OCI-LY3 (cell line): ENCODE measurements at regions not wholly inside any gene's neighbourhood (a gene's known extent, or its start where the extent isn't known, plus 50 kb on each side); places are given as distances from the start of the nearest gene placed in this dataset.

Experiments used
- EZH2phosphoT487 ChIP-seq: fragments of 200-600 bp; shearing (Covaris generic); IDR thresholded peaks from 2 replicates; pipeline ENCODE4 v1.6.1; 2018; ENCODE audit warnings: antibody characterized with exemption, mixed run types, low read depth
- TF ChIP-seq, protein P1 (sequence below): fragments of 200-600, 300-600 bp; sonication (generic); IDR thresholded peaks from 2 replicates; pipeline ENCODE4 v1.5.1; 2014; ENCODE audit warnings: antibody characterized with exemption, low read length, low read depth

DNA sequence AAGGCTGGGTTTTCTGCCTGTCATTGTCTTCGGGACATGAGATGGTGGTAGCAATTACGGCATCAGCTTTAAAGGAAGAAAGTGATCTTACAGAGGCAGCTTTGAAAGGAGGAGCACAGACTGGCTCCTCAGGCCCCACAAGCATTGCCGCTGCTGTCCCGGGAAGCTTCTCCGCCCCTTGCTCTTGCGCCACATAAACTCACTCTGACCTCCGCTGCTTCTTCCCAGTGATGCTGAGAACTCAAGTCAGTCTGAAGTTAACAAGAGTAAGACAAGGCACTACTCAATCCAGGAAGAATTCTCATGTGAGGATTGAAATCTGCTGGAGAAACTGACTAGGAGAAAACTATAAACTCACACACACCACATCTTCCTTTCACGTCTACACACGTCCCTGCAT lies 112.4 kb upstream of the RIOK3 start:
- TF ChIP-seq, protein P1, sequence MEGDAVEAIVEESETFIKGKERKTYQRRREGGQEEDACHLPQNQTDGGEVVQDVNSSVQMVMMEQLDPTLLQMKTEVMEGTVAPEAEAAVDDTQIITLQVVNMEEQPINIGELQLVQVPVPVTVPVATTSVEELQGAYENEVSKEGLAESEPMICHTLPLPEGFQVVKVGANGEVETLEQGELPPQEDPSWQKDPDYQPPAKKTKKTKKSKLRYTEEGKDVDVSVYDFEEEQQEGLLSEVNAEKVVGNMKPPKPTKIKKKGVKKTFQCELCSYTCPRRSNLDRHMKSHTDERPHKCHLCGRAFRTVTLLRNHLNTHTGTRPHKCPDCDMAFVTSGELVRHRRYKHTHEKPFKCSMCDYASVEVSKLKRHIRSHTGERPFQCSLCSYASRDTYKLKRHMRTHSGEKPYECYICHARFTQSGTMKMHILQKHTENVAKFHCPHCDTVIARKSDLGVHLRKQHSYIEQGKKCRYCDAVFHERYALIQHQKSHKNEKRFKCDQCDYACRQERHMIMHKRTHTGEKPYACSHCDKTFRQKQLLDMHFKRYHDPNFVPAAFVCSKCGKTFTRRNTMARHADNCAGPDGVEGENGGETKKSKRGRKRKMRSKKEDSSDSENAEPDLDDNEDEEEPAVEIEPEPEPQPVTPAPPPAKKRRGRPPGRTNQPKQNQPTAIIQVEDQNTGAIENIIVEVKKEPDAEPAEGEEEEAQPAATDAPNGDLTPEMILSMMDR = no peak
- TF ChIP-seq EZH2phosphoT487 = no peak
